IPS DF 6.9 (cell line): ENCODE measurements at regions not wholly inside any gene's neighbourhood (a gene's known extent, or its start where the extent isn't known, plus 50 kb on each side); places are given as distances from the start of the nearest gene placed in this dataset.

ENCODE experiments used
- DNase-seq: peaks from one replicate; pipeline ENCODE4 v3.0.0-alpha.2; 2013; ENCODE audit warnings: low read depth, low spot score
- H3K27ac ChIP-seq: one replicate; pipeline ENCODE4 v1.5.1; 2013; ENCODE audit warnings: low read length, control low read depth
- H3K27me3 ChIP-seq: 2 replicates; pipeline ENCODE4 v1.6.1; 2013; ENCODE audit warnings: mild to moderate bottlenecking, low read length; ENCODE audit not compliant: control insufficient read depth, insufficient read depth
- H3K36me3 ChIP-seq: 2 replicates; pipeline ENCODE4 v1.6.1; 2013; ENCODE audit warnings: low read length; ENCODE audit not compliant: control insufficient read depth, insufficient read depth
- H3K4me1 ChIP-seq: 2 replicates; pipeline ENCODE4 v1.6.1; 2013; ENCODE audit warnings: low read length; ENCODE audit not compliant: control insufficient read depth, insufficient read depth
- H3K4me3 ChIP-seq: 2 replicates; pipeline ENCODE4 v1.5.1; 2013; ENCODE audit warnings: mild to moderate bottlenecking, low read length
- H3K9me3 ChIP-seq: 2 replicates; pipeline ENCODE4 v1.6.1; 2013; ENCODE audit warnings: low read length, inconsistent platforms; ENCODE audit not compliant: control insufficient read depth, insufficient read depth
- WGBS: extraction: QIAGEN DNeasy Blood & Tissue Kit; methylation state at CpG from one replicate; pipeline ENCODE4 v1.1.7; 2013; ENCODE audit warnings: mixed read lengths, missing lambda C conversion rate; ENCODE audit not compliant: insufficient read length, insufficient coverage; 5-methylcytosine and 5-hydroxymethylcytosine counted together

DNA sequence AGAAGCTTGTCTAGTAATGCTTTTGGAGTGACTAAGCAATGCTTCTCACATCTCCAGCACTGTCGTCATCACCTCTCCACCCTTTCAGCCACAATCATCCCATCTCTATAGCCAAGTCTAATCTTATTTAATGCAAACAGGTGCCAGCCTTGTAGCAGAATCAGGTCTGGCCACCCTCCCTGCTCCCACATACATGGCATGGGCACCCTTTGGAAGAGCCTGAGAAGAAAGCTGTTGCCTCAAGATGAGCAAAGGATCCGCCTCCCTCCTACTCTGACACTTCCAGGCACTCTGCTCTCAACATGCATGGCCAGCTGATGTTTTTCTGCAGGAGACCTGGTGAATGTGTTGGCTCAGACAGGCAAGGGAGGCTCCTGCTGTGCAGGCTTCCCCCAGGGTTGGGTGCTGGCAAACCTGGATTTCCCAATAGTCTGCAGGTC is 113.1 kb upstream of the GRIK3 start:
- H3K4me1 ChIP-seq: no peaks in the 10 kb centered on the region; the same call in 1 of the 2 replicates
- no peaks in the 10 kb centered on the region for H3K9me3 ChIP-seq
- no peaks in the 10 kb centered on the region for H3K27me3 ChIP-seq
- WGBS: no CpG with 5 or more reads among the region's 2 CpGs
- H3K36me3 ChIP-seq: no peaks in the 10 kb centered on the region
- H3K27ac ChIP-seq: no peak overlapping the region
- DNase-seq: no peak
- H3K4me3 ChIP-seq: no peak overlapping the region

- Histone ChIP-seq H3K27me3 (no peaks in the 10 kb centered on the region), H3K36me3 (no peaks in the 10 kb centered on the region), H3K27ac (no peak overlapping the region), H3K9me3 (no peaks in the 10 kb centered on the region), H3K4me1 (no peaks in the 10 kb centered on the region; the same call in 1 of the 2 replicates), H3K4me3 (no peak overlapping the region)
- WGBS: no CpG with 5 or more reads among the region's 2 CpGs
- no peak for DNase-seq
Measured at GRCh38 chr1:37147906-37148305, 113.6 kb upstream of the GRIK3 start.

GRCh38 chr1:37148663-37149062 is 114.3 kb upstream of the GRIK3 start:
- Histone ChIP-seq H3K27me3 (no peaks in the 10 kb centered on the region), H3K36me3 (no peaks in the 10 kb centered on the region), H3K9me3 (no peaks in the 10 kb centered on the region), H3K4me3 (no peak overlapping the region), H3K4me1 (no peaks in the 10 kb centered on the region; the same call in 1 of the 2 replicates), H3K27ac (no peak overlapping the region)
- no CpG with 5 or more reads among the region's 1 CpG for WGBS
- DNase-seq: no peak

- Histone ChIP-seq H3K36me3 (no peaks in the 10 kb centered on the region), H3K27ac (no peak overlapping the region), H3K4me3 (no peak overlapping the region), H3K9me3 (no peaks in the 10 kb centered on the region), H3K4me1 (no peaks in the 10 kb centered on the region; the same call in 1 of the 2 replicates), H3K27me3 (no peaks in the 10 kb centered on the region)
- DNase-seq: no peak
- no CpG with 5 or more reads among the region's 9 CpGs for WGBS
Measured at GRCh38 chr1:37149296-37149695, 115.0 kb upstream of the GRIK3 start.

DNA sequence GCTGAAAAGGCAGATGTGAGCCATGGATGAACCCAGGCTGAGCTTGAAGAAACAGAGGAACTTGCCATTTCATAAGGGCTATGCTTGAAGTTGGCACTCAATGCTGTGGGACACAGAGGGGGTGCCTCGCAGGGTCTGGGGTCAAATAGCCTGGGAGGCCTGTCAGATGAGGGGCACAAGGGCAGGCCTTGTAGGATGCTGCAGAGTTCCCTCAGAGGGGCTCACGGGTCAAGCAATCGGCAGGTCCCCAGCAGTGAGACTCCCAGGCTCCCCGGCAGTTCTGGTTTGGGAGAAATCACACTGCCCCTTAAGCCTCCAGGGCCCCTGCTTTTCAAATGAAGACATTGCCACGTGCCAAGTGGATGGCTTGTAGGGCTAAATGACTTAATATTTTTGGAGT is 116.7 kb upstream of the GRIK3 start:
- Histone ChIP-seq H3K4me1 (no peaks in the 10 kb centered on the region; the same call in 1 of the 2 replicates), H3K36me3 (no peaks in the 10 kb centered on the region), H3K9me3 (no peaks in the 10 kb centered on the region), H3K27ac (no peak overlapping the region), H3K27me3 (no peaks in the 10 kb centered on the region), H3K4me3 (no peak overlapping the region)
- no peak for DNase-seq
- no CpG with 5 or more reads among the region's 5 CpGs for WGBS

GRCh38 chr1:37151789-37152188 is 117.5 kb upstream of the GRIK3 start:
- Histone ChIP-seq H3K9me3 (no peaks in the 10 kb centered on the region), H3K27ac (no peak overlapping the region), H3K36me3 (no peaks in the 10 kb centered on the region), H3K27me3 (no peaks in the 10 kb centered on the region), H3K4me1 (no peaks in the 10 kb centered on the region; the same call in 1 of the 2 replicates), H3K4me3 (no peak overlapping the region)
- no peak for DNase-seq
- WGBS: no CpG with 5 or more reads among the region's 3 CpGs

GRCh38 chr1:37152491-37152890 is 118.2 kb upstream of the GRIK3 start:
- no peaks in the 10 kb centered on the region for H3K9me3 ChIP-seq
- no peaks in the 10 kb centered on the region for H3K27me3 ChIP-seq
- H3K4me1 ChIP-seq: no peaks in the 10 kb centered on the region; the same call in 1 of the 2 replicates
- WGBS: no CpG with 5 or more reads among the region's 6 CpGs
- H3K36me3 ChIP-seq: no peaks in the 10 kb centered on the region
- DNase-seq: no peak
- no peak overlapping the region for H3K4me3 ChIP-seq
- no peak overlapping the region for H3K27ac ChIP-seq

DNA sequence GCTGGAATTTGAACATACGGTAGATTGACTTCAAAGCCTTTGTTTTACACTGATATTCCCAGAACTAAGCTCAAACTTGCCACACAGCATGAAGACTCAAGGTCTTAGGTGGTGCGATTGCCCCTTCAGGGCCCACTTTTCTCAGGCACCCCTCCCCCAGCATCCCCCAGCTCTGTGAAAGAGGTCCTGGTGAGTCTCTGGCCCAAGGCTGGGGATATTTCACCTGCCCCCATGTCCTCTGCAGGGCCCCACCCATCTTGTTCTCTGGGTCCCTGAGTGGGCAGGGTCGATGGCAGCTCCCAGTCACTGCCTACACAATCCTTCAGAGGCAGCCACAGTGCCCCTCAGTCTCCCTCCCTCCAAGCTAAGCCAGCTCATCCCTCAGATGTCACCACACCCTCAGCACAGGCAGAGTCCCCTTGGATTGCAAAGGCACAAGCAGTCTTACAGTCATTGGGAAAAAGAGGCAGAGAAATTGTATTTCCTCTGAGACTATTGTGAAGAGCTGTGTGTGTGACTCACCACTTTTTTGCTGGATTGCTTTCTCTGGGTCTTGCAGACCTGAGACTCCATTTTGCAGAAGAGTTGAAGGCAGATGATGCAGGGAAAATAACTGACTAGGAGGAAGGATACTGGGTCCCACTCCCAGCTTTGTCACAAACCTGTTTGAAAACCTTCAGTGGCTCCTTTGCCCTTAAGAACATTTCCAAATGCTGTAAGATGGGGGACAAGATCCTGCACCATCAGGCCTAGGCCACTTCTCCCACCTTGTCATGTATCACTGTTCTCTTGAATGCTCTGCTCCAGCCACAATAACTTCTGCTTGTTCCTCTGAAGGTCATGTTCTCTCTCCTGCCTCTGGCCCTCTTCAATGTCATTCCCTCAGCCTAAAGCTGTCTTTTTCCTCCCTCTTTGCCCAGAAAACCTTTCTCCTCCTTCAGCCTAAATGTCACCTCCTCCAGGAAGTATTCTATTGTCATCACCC is 119.1 kb upstream of the GRIK3 start:
- Histone ChIP-seq H3K9me3 (no peaks in the 10 kb centered on the region), H3K36me3 (no peaks in the 10 kb centered on the region), H3K27me3 (no peaks in the 10 kb centered on the region), H3K4me3 (no peak overlapping the region), H3K27ac (no peak overlapping the region), H3K4me1 (no peaks in the 10 kb centered on the region)
- no peak for DNase-seq
- WGBS: no CpG with 5 or more reads among the region's 3 CpGs

DNA sequence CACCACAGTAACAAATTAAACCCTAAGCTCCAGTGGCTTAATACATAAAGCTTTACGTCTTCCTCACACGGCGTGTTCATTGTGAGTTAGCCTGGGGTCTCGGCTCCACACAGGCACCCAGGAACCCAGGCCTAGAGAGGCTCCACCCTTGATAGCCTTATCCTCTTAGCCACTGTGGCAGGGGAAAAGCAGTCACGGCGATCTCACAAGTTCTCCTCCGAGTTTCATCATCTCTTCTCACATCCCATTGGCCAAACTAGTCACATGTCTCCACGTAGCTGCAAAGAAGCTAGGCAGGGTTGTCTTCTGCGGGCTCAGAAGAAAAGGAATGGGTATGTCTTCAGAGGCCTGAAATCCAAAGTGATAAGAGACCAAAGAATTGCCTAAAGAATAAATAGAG is 122.3 kb upstream of the GRIK3 start:
- Histone ChIP-seq H3K36me3 (no peaks in the 10 kb centered on the region), H3K9me3 (no peaks in the 10 kb centered on the region), H3K4me3 (no peak overlapping the region), H3K27ac (no peak overlapping the region), H3K4me1 (no peaks in the 10 kb centered on the region), H3K27me3 (no peaks in the 10 kb centered on the region)
- no peak for DNase-seq
- WGBS: no CpG with 5 or more reads among the region's 9 CpGs

DNA sequence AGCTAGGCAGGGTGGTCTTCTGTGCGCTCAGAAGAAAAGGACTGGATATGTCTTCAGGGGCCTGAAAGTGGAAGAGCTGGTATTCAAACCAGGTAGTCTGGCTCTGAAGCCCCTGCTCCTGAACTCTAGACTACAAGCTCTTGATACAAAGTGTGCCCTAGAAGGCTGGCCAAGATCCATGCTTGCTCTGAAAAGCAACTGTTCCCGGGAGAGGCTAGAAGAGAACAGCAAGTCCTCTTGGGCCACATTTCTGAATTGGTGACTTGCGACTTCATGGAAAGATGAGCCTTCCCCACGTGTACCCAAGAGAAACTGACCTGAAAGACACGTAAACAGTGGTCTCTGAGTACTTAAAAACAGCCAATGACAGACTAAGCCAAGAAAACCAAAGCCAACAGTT is 123.3 kb upstream of the GRIK3 start:
- Histone ChIP-seq H3K27ac (no peak overlapping the region), H3K4me1 (no peaks in the 10 kb centered on the region), H3K27me3 (no peaks in the 10 kb centered on the region), H3K9me3 (no peaks in the 10 kb centered on the region), H3K4me3 (no peak overlapping the region), H3K36me3 (no peaks in the 10 kb centered on the region)
- no peak for DNase-seq
- no CpG with 5 or more reads among the region's 5 CpGs for WGBS
